A549 (cell line): ENCODE measurements at regions not wholly inside any gene's neighbourhood (a gene's known extent, or its start where the extent isn't known, plus 50 kb on each side); places are given as distances from the start of the nearest gene placed in this dataset.

ENCODE experiments used
- ATAC-seq, 2 experiments: fragments of 200-7000 bp in 1 of 2; fragments of >200 bp in 1 of 2; cut with Nextera tagmentation in 1 of 2; cut with Tn5 transposase in 1 of 2; 3 replicates each; pipeline versions ENCODE4 v1.8.0 to v1.9.1; 2018 to 2020; ENCODE audit warnings: mild to moderate bottlenecking in 1 of 2, moderate library complexity in 1 of 2
- CTCF ChIA-PET: fragments of 300-600 bp; sonication (Branson Sonifier 250); formaldehyde crosslinking; extraction: SDS; loops from one replicate; lab custom pipeline; 2021; ENCODE audit warnings: antibody characterized with exemption, inconsistent platforms; lab: Yijun Ruan, JAX
- POLR2A ChIA-PET: fragments of 350-600 bp; formaldehyde crosslinking; extraction: SDS; loops from one replicate; lab custom pipeline; 2021; ENCODE audit warnings: antibody characterized with exemption, inconsistent platforms; lab: Yijun Ruan, JAX
- DNase-seq, 2 experiments: peaks; one replicate each; pipeline versions ENCODE4 v3.0.0 to v3.0.0-alpha.2; 2011 to 2016; ENCODE audit warnings: low read depth in 1 of 2, low spot score in 1 of 2
- FAIRE-seq: peaks from 2 replicates; lab custom pipeline; 2011; peaks lifted over from hg19 to GRCh38; lab: Jason Lieb, UNC
- H3K27ac ChIP-seq, 2 experiments: fragments of >200 bp; sonication (Bioruptor Twin); formaldehyde crosslinking; 3 replicates each; pipeline ENCODE4 v1.5.1; 2016 to 2017
- H3K4me1 ChIP-seq: fragments of >200 bp; sonication (Bioruptor Twin); formaldehyde crosslinking; 3 replicates; pipeline ENCODE4 v1.6.1; 2016
- H3K4me2 ChIP-seq: fragments of >200 bp; sonication (Bioruptor Twin); formaldehyde crosslinking; 3 replicates; pipeline ENCODE4 v1.6.1; 2016
- H3K4me3 ChIP-seq: fragments of >200 bp; sonication (Bioruptor Twin); formaldehyde crosslinking; 3 replicates; pipeline ENCODE4 v1.5.1; 2016
- H3K9me3 ChIP-seq: fragments of >200 bp; sonication (Bioruptor Twin); formaldehyde crosslinking; 3 replicates; pipeline ENCODE4 v1.6.1; 2016
- BCL3 ChIP-seq: fragments of >200 bp; sonication (Bioruptor Twin); formaldehyde crosslinking; IDR thresholded peaks from 3 replicates; pipeline ENCODE4 v1.6.1; 2016
- CBX8 ChIP-seq: fragments of 200-600 bp; sonication (generic); IDR thresholded peaks from 2 replicates; pipeline ENCODE4 v1.6.1; 2016
- CHD4 ChIP-seq: fragments of 200-600 bp; sonication (generic); IDR thresholded peaks from 2 replicates; pipeline ENCODE4 v1.6.1; 2016; ENCODE audit warnings: antibody characterized with exemption, mild to moderate bottlenecking, borderline replicate concordance
- EP300 ChIP-seq, 2 experiments: fragments of >200 bp; sonication (Bioruptor Twin); formaldehyde crosslinking; IDR thresholded peaks; 2 replicates in 1 of 2; 3 replicates in 1 of 2; pipeline ENCODE4 v1.6.1; 2016 to 2017
- FOSB ChIP-seq: fragments of 250-450 bp; sonication (Bioruptor Pico); IDR thresholded peaks from 2 replicates; pipeline ENCODE4 v1.5.0; 2020; ENCODE audit warnings: mild to moderate bottlenecking, moderate library complexity
- FOXS1 ChIP-seq: fragments of 250-450 bp; sonication (Bioruptor Pico); IDR thresholded peaks from 2 replicates; pipeline ENCODE4 v1.5.0; 2020; ENCODE audit warnings: mild to moderate bottlenecking, moderate library complexity
- GATA3 ChIP-seq: IDR thresholded peaks from 2 replicates; pipeline ENCODE4 v1.6.1; 2012; ENCODE audit warnings: borderline replicate concordance
- HEYL ChIP-seq: fragments of 250-450 bp; sonication (Bioruptor Pico); IDR thresholded peaks from 2 replicates; pipeline ENCODE4 v1.8.0; 2021; ENCODE audit warnings: mild to moderate bottlenecking, moderate library complexity
- JUNB ChIP-seq: fragments of >200 bp; sonication (Bioruptor Twin); formaldehyde crosslinking; IDR thresholded peaks from 2 replicates; pipeline ENCODE4 v1.6.1; 2016
- KDM1A ChIP-seq: fragments of 200-600 bp; sonication (generic); IDR thresholded peaks from 2 replicates; pipeline ENCODE4 v1.6.1; 2016; ENCODE audit warnings: low read depth, mild to moderate bottlenecking
- MAZ ChIP-seq: fragments of 150-350 bp; IDR thresholded peaks from 2 replicates; pipeline ENCODE4 v1.6.1; 2014; ENCODE audit warnings: antibody characterized with exemption, low read depth, low read length, borderline replicate concordance
- MYC ChIP-seq: IDR thresholded peaks from 2 replicates; pipeline ENCODE4 v1.6.1; 2012; ENCODE audit warnings: mild to moderate bottlenecking, inconsistent platforms, low read length, improper control_type of control experiment, borderline replicate concordance
- RFX5 ChIP-seq: fragments of 450-650 bp; IDR thresholded peaks from 2 replicates; pipeline ENCODE4 v1.7.1; 2014; ENCODE audit warnings: antibody characterized with exemption, mild to moderate bottlenecking, moderate library complexity
- TFCP2L1 ChIP-seq: fragments of 250-450 bp; sonication (Bioruptor Pico); IDR thresholded peaks from 2 replicates; pipeline ENCODE4 v1.5.0; 2021; ENCODE audit warnings: mild to moderate bottlenecking
- USF2 ChIP-seq: fragments of 450-650 bp; IDR thresholded peaks from 2 replicates; pipeline ENCODE4 v1.6.1; 2014; ENCODE audit warnings: antibody characterized with exemption
- ZC3H11A ChIP-seq: fragments of 450-650 bp; IDR thresholded peaks from 2 replicates; pipeline ENCODE4 v1.6.1; 2014; ENCODE audit warnings: antibody characterized with exemption, mild to moderate bottlenecking
- ZSCAN20 ChIP-seq: fragments of 250-450 bp; sonication (Bioruptor Pico); IDR thresholded peaks from 2 replicates; pipeline ENCODE4 v1.8.0; 2022; ENCODE audit warnings: mild to moderate bottlenecking, moderate library complexity
- WGBS: methylation state at CpG from one replicate; pipeline ENCODE4 v1.1.6; 2017; ENCODE audit errors: missing lambda C conversion rate; 5-methylcytosine and 5-hydroxymethylcytosine counted together
- TF ChIP-seq, protein P1 (sequence below): fragments of 150-350 bp; IDR thresholded peaks from 2 replicates; pipeline ENCODE4 v1.6.1; 2014; ENCODE audit warnings: low read depth, mild to moderate bottlenecking, low read length
- TF ChIP-seq, protein P2 (sequence below): fragments of 250-450 bp; sonication (Bioruptor Pico); IDR thresholded peaks from 2 replicates; pipeline ENCODE4 v1.5.0; 2020; ENCODE audit warnings: low read depth, mild to moderate bottlenecking, moderate library complexity

DNA sequence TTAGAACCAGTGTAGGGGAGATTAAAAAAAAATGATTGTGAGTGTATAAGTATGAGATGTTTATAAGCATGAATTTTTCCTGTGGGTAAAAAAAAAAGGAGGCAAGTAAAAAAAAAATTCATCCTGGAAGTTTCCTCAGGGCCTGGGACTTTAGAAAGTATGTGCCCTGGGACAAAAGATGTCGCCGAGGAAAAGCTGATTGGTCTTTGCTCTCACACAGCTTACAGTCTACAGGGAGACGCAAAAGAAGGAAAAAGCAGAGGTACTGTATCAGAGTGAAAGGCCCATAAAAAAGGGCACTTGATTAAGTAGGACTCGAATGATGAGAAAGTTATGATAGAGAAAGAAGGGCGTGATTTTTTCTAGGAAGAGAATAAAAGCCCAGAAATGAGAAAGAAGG lies 501.4 kb upstream of the MEF2C start (continued):
- TF ChIP-seq, protein P1, sequence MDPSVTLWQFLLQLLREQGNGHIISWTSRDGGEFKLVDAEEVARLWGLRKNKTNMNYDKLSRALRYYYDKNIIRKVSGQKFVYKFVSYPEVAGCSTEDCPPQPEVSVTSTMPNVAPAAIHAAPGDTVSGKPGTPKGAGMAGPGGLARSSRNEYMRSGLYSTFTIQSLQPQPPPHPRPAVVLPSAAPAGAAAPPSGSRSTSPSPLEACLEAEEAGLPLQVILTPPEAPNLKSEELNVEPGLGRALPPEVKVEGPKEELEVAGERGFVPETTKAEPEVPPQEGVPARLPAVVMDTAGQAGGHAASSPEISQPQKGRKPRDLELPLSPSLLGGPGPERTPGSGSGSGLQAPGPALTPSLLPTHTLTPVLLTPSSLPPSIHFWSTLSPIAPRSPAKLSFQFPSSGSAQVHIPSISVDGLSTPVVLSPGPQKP: no peak
- no peak for TF ChIP-seq MYC

DNA sequence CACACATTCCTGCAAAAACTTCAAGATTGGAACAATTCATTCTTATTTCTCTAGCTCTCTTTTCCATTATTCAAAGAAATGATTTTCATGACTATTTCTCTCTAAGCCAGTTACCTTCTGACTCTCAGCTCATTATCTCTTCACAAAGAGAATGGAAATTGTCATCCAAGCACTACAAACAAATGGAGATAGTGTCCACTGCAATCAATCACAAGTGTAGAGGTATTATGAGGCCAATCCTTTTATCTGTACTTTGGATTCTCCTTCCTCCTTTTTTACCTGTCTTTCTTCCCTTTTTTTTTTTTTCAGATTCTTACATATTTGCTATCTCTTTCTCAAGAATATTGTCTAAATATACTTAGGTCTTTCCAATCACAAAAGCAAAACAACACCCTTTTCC lies 497.7 kb upstream of the MEF2C start:
- no peak overlapping the region for H3K4me2 ChIP-seq
- ATAC-seq: no peak
- H3K4me3 ChIP-seq: no peak overlapping the region
- DNase-seq: no peak
- FAIRE-seq: no peak
- CTCF ChIA-PET: no interaction called here
- no peaks in the 10 kb centered on the region for H3K9me3 ChIP-seq
- no peaks in the 10 kb centered on the region for H3K4me1 ChIP-seq
- TF ChIP-seq MAZ (no peak), JUNB (no peak), FOXS1 (no peak), FOSB (CRISPR knock-in tag) (no peak)
- TF ChIP-seq, protein P2, sequence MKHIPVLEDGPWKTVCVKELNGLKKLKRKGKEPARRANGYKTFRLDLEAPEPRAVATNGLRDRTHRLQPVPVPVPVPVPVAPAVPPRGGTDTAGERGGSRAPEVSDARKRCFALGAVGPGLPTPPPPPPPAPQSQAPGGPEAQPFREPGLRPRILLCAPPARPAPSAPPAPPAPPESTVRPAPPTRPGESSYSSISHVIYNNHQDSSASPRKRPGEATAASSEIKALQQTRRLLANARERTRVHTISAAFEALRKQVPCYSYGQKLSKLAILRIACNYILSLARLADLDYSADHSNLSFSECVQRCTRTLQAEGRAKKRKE (CRISPR knock-in tag): no peak
- no peak overlapping the region for H3K27ac ChIP-seq
- POLR2A ChIA-PET: no interaction called here

DNA sequence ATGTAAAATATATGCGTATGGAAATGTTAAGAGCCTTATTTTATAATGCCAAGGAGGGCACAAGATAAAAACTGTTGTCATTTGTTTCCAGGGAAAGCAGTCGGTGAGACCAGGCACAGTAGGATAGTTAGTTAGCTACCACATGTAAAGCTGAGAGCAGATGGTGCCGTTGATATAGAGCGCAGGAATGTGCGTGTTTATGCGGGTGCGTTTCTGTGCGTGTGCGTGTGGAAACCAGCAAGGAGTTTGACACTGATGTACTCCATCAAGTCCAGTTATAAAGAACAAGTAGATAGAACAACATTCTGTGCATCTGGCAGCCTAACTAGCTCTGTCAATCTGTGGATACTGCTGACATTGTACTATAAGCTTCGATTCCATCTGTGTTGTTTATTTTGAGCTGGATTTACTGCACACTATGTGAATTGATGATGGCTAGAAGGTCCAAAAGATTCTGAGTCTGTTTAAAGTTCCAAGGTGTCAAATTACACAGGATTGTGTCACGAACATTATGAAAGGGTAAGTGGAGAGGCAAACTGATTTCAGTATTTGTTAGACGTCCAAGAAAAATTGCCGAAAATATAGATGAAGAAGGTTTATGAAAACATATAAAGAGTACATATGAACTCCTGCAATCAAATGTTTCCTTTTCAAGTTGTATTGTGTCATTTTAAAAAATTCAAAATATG lies 494.9 kb upstream of the MEF2C start:
- Histone ChIP-seq H3K9me3 (no peaks in the 10 kb centered on the region), H3K27ac (no peak overlapping the region), H3K4me3 (no peak overlapping the region), H3K4me1 (no peaks in the 10 kb centered on the region), H3K4me2 (no peak overlapping the region)
- FAIRE-seq: no peak
- ChIA-PET CTCF (no interaction called here), POLR2A (no interaction called here)
- no peak for DNase-seq
- no peak for TF ChIP-seq KDM1A
- TF ChIP-seq BCL3: no peak
- no peak for TF ChIP-seq CBX8
- TF ChIP-seq USF2: no peak
- no peak for TF ChIP-seq FOXS1
- no peak for TF ChIP-seq MYC
- TF ChIP-seq EP300 (IDR thresholded peaks at IDR 0.05): no peak
- TF ChIP-seq GATA3: no peak
- no peak for TF ChIP-seq HEYL (CRISPR knock-in tag)
- ATAC-seq: no peak
- 41% methylated on average over 13 of the region's 13 CpGs for WGBS

- ATAC-seq: no peak
- ChIA-PET POLR2A (no interaction called here), CTCF (no interaction called here)
- Histone ChIP-seq H3K9me3 (no peaks in the 10 kb centered on the region), H3K4me3 (no peak overlapping the region), H3K4me1 (no peaks in the 10 kb centered on the region), H3K4me2 (no peak overlapping the region), H3K27ac (no peak overlapping the region)
- DNase-seq: no peak
- no peak for FAIRE-seq
- TF ChIP-seq CHD4 (no peak), ZC3H11A (no peak), RFX5 (no peak), TFCP2L1 (CRISPR knock-in tag) (no peak), ZSCAN20 (CRISPR knock-in tag) (no peak), FOXS1 (no peak)
- TF ChIP-seq, protein P1: no peak
These were observed 492.0 kb upstream of the MEF2C start for GRCh38 chr5:89374818-89375521.
